ENCODE measurements at regions not wholly inside any gene's neighbourhood (a gene's known extent, or its start where the extent isn't known, plus 50 kb on each side); places are given as distances from the start of the nearest gene placed in this dataset.

GRCh38 chr5:167800427-167800826 lies 491.0 kb upstream of the WWC1 start:
- Mint-ChIP-seq H3K4me1 (no peaks in the 10 kb centered on the region), H3K9me3 (peaks cover 0 to 5% (median 0%) of the 10 kb centered on the region in 6 donors), H3K27me3 (ENCODE audit: low read depth in 3 of 3) (peaks cover 2 to 3% (median 3%) of the 10 kb centered on the region in 3 donors)

GRCh38 chr5:167801999-167802398 lies 489.4 kb upstream of the WWC1 start:
- Mint-ChIP-seq H3K9me3 (peaks cover 0 to 5% (median 0%) of the 10 kb centered on the region in 6 donors), H3K36me3 (no peaks in the 10 kb centered on the region), H3K4me1 (no peaks in the 10 kb centered on the region), H3K27ac (no peak overlapping the region), H3K4me3 (no peak overlapping the region), H3K27me3 (ENCODE audit: low read depth in 3 of 3) (peaks cover 2 to 3% (median 3%) of the 10 kb centered on the region in 3 donors)
- DNase-seq = no peak

More at GRCh38 chr5:167800427-167800826, 491.0 kb upstream of the WWC1 start:
- H3K27ac Mint-ChIP-seq = no peak overlapping the region
- no peak for DNase-seq
- H3K4me3 Mint-ChIP-seq = no peak overlapping the region
- no peaks in the 10 kb centered on the region for H3K36me3 Mint-ChIP-seq

GRCh38 chr5:167802755-167803431 lies 488.6 kb upstream of the WWC1 start:
- H3K36me3 Mint-ChIP-seq = no peaks in the 10 kb centered on the region
- no peak overlapping the region for H3K4me3 Mint-ChIP-seq
- DNase-seq = no peak
- peaks cover 2 to 3% (median 3%) of the 10 kb centered on the region in 3 donors for H3K27me3 Mint-ChIP-seq (ENCODE audit: low read depth in 3 of 3)
- no peaks in the 10 kb centered on the region for H3K4me1 Mint-ChIP-seq
- H3K9me3 Mint-ChIP-seq = peaks cover 0 to 3% (median 0%) of the 10 kb centered on the region in 6 donors
- H3K27ac Mint-ChIP-seq = no peak overlapping the region

- Mint-ChIP-seq H3K4me1 (no peaks in the 10 kb centered on the region), H3K36me3 (no peaks in the 10 kb centered on the region), H3K27me3 (ENCODE audit: low read depth in 3 of 3) (peaks cover 2 to 3% (median 3%) of the 10 kb centered on the region in 3 donors), H3K4me3 (no peak overlapping the region), H3K9me3 (peaks cover 0 to 3% (median 0%) of the 10 kb centered on the region in 6 donors), H3K27ac (no peak overlapping the region)
- DNase-seq = no peak
These were observed 486.8 kb upstream of the WWC1 start for GRCh38 chr5:167804512-167805220.

- Mint-ChIP-seq H3K9me3 (peaks cover 0 to 4% (median 0%) of the 10 kb centered on the region in 6 donors), H3K27me3 (ENCODE audit: low read depth in 3 of 3) (no peaks in the 10 kb centered on the region), H3K4me1 (no peaks in the 10 kb centered on the region), H3K36me3 (no peaks in the 10 kb centered on the region), H3K4me3 (no peak overlapping the region), H3K27ac (no peak overlapping the region)
- DNase-seq = no peak
These were observed 480.9 kb upstream of the WWC1 start for GRCh38 chr5:167810573-167810972.

GRCh38 chr5:167812871-167813270 lies 478.6 kb upstream of the WWC1 start:
- no peak overlapping the region for H3K4me3 Mint-ChIP-seq
- no peaks in the 10 kb centered on the region for H3K4me1 Mint-ChIP-seq
- no peak overlapping the region for H3K27ac Mint-ChIP-seq

GRCh38 chr5:167813389-167813788 lies 478.1 kb upstream of the WWC1 start:
- H3K27ac Mint-ChIP-seq = no peak overlapping the region
- DNase-seq = no peak
- no peaks in the 10 kb centered on the region for H3K4me1 Mint-ChIP-seq
- H3K27me3 Mint-ChIP-seq (ENCODE audit: low read depth in 3 of 3) = no peaks in the 10 kb centered on the region
- H3K36me3 Mint-ChIP-seq = no peaks in the 10 kb centered on the region
- peaks cover 0 to 4% (median 0%) of the 10 kb centered on the region in 6 donors for H3K9me3 Mint-ChIP-seq
- no peak overlapping the region for H3K4me3 Mint-ChIP-seq

More at GRCh38 chr5:167812871-167813270, 478.6 kb upstream of the WWC1 start:
- Mint-ChIP-seq H3K9me3 (peaks cover 0 to 4% (median 0%) of the 10 kb centered on the region in 6 donors), H3K36me3 (no peaks in the 10 kb centered on the region), H3K27me3 (ENCODE audit: low read depth in 3 of 3) (no peaks in the 10 kb centered on the region)
- DNase-seq = no peak

- Mint-ChIP-seq H3K9me3 (peaks cover 0 to 4% (median 0%) of the 10 kb centered on the region in 6 donors), H3K36me3 (no peaks in the 10 kb centered on the region), H3K4me1 (no peaks in the 10 kb centered on the region), H3K27ac (no peak overlapping the region), H3K4me3 (no peak overlapping the region), H3K27me3 (ENCODE audit: low read depth in 3 of 3) (no peaks in the 10 kb centered on the region)
- DNase-seq = no peak
These were observed 477.4 kb upstream of the WWC1 start for GRCh38 chr5:167814040-167814439.

- Mint-ChIP-seq H3K27ac (no peak overlapping the region), H3K4me3 (no peak overlapping the region), H3K4me1 (no peaks in the 10 kb centered on the region), H3K9me3 (peaks cover 0 to 4% (median 0%) of the 10 kb centered on the region in 6 donors), H3K36me3 (no peaks in the 10 kb centered on the region), H3K27me3 (ENCODE audit: low read depth in 3 of 3) (no peaks in the 10 kb centered on the region)
- DNase-seq = no peak
These were observed 476.6 kb upstream of the WWC1 start for GRCh38 chr5:167814828-167815227.

GRCh38 chr5:167816354-167816753 lies 475.1 kb upstream of the WWC1 start:
- no peaks in the 10 kb centered on the region for H3K27me3 Mint-ChIP-seq (ENCODE audit: low read depth in 3 of 3)
- H3K36me3 Mint-ChIP-seq = no peaks in the 10 kb centered on the region
- no peak overlapping the region for H3K27ac Mint-ChIP-seq
- H3K4me1 Mint-ChIP-seq = no peaks in the 10 kb centered on the region
- H3K9me3 Mint-ChIP-seq = peaks cover 0 to 4% (median 0%) of the 10 kb centered on the region in 6 donors
- DNase-seq = no peak
- no peak overlapping the region for H3K4me3 Mint-ChIP-seq

- Mint-ChIP-seq H3K27me3 (ENCODE audit: low read depth in 3 of 3) (no peaks in the 10 kb centered on the region), H3K9me3 (peaks cover 0 to 2% (median 0%) of the 10 kb centered on the region in 6 donors), H3K36me3 (no peaks in the 10 kb centered on the region), H3K4me3 (no peak overlapping the region), H3K4me1 (no peaks in the 10 kb centered on the region), H3K27ac (no peak overlapping the region)
- no peak for DNase-seq
These were observed 474.6 kb upstream of the WWC1 start for GRCh38 chr5:167816864-167817263.

- Mint-ChIP-seq H3K4me1 (no peaks in the 10 kb centered on the region), H3K27ac (no peak overlapping the region), H3K4me3 (no peak overlapping the region), H3K36me3 (no peaks in the 10 kb centered on the region), H3K27me3 (ENCODE audit: low read depth in 3 of 3) (no peaks in the 10 kb centered on the region), H3K9me3 (peaks cover 0 to 3% (median 0%) of the 10 kb centered on the region in 6 donors)
- DNase-seq = no peak
These were observed 472.0 kb upstream of the WWC1 start for GRCh38 chr5:167819406-167819805.

- Mint-ChIP-seq H3K4me3 (no peak overlapping the region), H3K4me1 (no peaks in the 10 kb centered on the region), H3K36me3 (no peaks in the 10 kb centered on the region), H3K27me3 (ENCODE audit: low read depth in 3 of 3) (no peaks in the 10 kb centered on the region), H3K9me3 (peaks cover 0 to 3% (median 0%) of the 10 kb centered on the region in 6 donors), H3K27ac (no peak overlapping the region)
- DNase-seq = no peak
These were observed 471.1 kb upstream of the WWC1 start for GRCh38 chr5:167820101-167820990.

- H3K27ac Mint-ChIP-seq = no peak overlapping the region
- H3K4me3 Mint-ChIP-seq = no peak overlapping the region
- no peaks in the 10 kb centered on the region for H3K4me1 Mint-ChIP-seq
- DNase-seq = no peak
- H3K36me3 Mint-ChIP-seq = no peaks in the 10 kb centered on the region
- peaks cover 0 to 3% (median 0%) of the 10 kb centered on the region in 6 donors for H3K9me3 Mint-ChIP-seq
- peaks cover 0 to under 1% (median 0%) of the 10 kb centered on the region in 3 donors for H3K27me3 Mint-ChIP-seq (ENCODE audit: low read depth in 3 of 3)
These were observed 470.3 kb upstream of the WWC1 start for GRCh38 chr5:167821151-167821550.
